ENCODE measurements at regions not wholly inside any gene's neighbourhood (a gene's known extent, or its start where the extent isn't known, plus 50 kb on each side); places are given as distances from the start of the nearest gene placed in this dataset.
"Not testable (repeated sequence)": the region's sequence is repeated elsewhere in the genome, so short reads cannot be mapped to it uniquely, and the experiment has no call there.

DNA sequence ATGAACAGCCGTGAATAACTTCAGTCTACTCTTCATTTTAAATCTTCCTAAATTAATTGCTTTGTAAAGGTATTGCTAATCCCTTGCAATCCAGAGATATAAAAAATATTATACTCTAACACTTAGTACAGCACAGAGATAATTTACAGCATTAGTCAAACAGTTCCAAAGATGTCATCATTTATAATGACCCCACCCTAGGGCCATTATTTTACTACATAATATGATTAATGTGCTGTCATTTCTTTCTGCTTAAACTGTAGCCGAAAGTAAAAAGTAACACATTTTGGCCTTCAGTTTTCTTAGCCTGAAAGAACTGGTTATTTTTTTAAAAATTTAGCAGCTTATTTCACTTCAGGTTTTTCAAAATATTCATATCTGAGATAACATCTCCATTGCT is 256.3 kb upstream of the RFC3 start:
- TF ChIP-seq CTCF (IDR thresholded peaks at IDR 0.05; ENCODE audit: low read depth, low read length, missing control alignments) = no peak
- no peak for DNase-seq (ENCODE audit: extremely low read depth, low read depth)

GRCh38 chr13:33571618-33572017 is 246.3 kb upstream of the RFC3 start:
- no peak overlapping the region for H3K4me3 ChIP-seq (replicated peaks; ENCODE audit: low read depth, low read length)
- TF ChIP-seq CTCF (IDR thresholded peaks at IDR 0.05; ENCODE audit: low read depth, low read length, missing control alignments) = no peak
- no peak for DNase-seq (ENCODE audit: extremely low read depth, low read depth)

More for the DNA sequence above, 256.3 kb upstream of the RFC3 start:
- no peak overlapping the region for H3K4me3 ChIP-seq (replicated peaks; ENCODE audit: low read depth, low read length)

DNA sequence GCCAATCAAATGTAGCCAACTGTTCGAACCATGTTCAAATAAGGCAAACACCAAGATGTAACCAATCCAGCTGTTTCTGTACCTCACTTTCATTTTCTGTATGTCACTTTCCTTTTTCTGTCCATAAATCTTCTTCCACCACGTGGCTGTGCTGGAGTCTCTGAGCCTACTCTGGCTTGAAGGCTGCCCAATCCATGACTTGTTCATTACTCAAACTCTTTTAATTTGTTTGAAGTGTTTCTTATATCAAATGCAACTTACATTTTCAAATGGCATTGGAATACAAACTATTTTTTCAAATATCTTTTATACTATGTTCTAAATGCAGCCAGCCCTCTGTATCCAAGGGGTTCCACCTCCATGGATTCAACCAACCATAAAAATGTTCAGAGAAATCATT is 245.6 kb upstream of the RFC3 start:
- not testable (repeated sequence) for H3K4me3 ChIP-seq (replicated peaks; ENCODE audit: low read depth, low read length); DNase-seq (ENCODE audit: extremely low read depth, low read depth)

GRCh38 chr13:33575378-33575777 is 242.6 kb upstream of the RFC3 start:
- no peak for TF ChIP-seq CTCF (IDR thresholded peaks at IDR 0.05; ENCODE audit: low read depth, low read length, missing control alignments)
- no peak overlapping the region for H3K4me3 ChIP-seq (replicated peaks; ENCODE audit: low read depth, low read length)
- DNase-seq (ENCODE audit: extremely low read depth, low read depth) = no peak

GRCh38 chr13:33577007-33577406 is 240.9 kb upstream of the RFC3 start:
- no peak overlapping the region for H3K4me3 ChIP-seq (replicated peaks; ENCODE audit: low read depth, low read length)
- TF ChIP-seq CTCF (IDR thresholded peaks at IDR 0.05; ENCODE audit: low read depth, low read length, missing control alignments) = no peak
- no peak for DNase-seq (ENCODE audit: extremely low read depth, low read depth)

- DNase-seq (ENCODE audit: extremely low read depth, low read depth) = no peak
Observed at GRCh38 chr13:33578786-33579185, 239.2 kb upstream of the RFC3 start.

GRCh38 chr13:33582121-33582520 is 235.8 kb upstream of the RFC3 start:
- DNase-seq (ENCODE audit: extremely low read depth, low read depth) = no peak
- no peak overlapping the region for H3K4me3 ChIP-seq (replicated peaks; ENCODE audit: low read depth, low read length)
- TF ChIP-seq CTCF (IDR thresholded peaks at IDR 0.05; ENCODE audit: low read depth, low read length, missing control alignments) = no peak

More at GRCh38 chr13:33578786-33579185, 239.2 kb upstream of the RFC3 start:
- no peak overlapping the region for H3K4me3 ChIP-seq (replicated peaks; ENCODE audit: low read depth, low read length)
- no peak for TF ChIP-seq CTCF (IDR thresholded peaks at IDR 0.05; ENCODE audit: low read depth, low read length, missing control alignments)

Measured in HFF-Myc (cell line).